SKM-1 (cell line): ENCODE measurements at regions not wholly inside any gene's neighbourhood (a gene's known extent, or its start where the extent isn't known, plus 50 kb on each side); places are given as distances from the start of the nearest gene placed in this dataset.

ENCODE experiments used
- DNase-seq: peaks from one replicate; lab custom pipeline; 2025; ENCODE audit not compliant: unreplicated experiment; lab: John Stamatoyannopoulos, UW

- no peak for DNase-seq
These were observed 605.4 kb upstream of the REG3G start for GRCh38 chr2:78420132-78420531.

- DNase-seq: no peak
These were observed 601.9 kb upstream of the REG3G start for GRCh38 chr2:78423631-78424030.

- DNase-seq: no peak
These were observed 598.3 kb upstream of the REG3G start for GRCh38 chr2:78427170-78427569.

- no peak for DNase-seq
These were observed 594.3 kb upstream of the REG3G start for GRCh38 chr2:78431241-78431640.

GRCh38 chr2:78439122-78439521, 586.4 kb upstream of the REG3G start:
- DNase-seq: no peak

- DNase-seq: no peak
These were observed 569.9 kb upstream of the REG3G start for GRCh38 chr2:78455586-78455985.

GRCh38 chr2:78457269-78457668, 568.2 kb upstream of the REG3G start:
- no peak for DNase-seq

GRCh38 chr2:78465707-78466106, 559.8 kb upstream of the REG3G start:
- DNase-seq: no peak

GRCh38 chr2:78476619-78477229, 548.8 kb upstream of the REG3G start:
- no peak for DNase-seq

GRCh38 chr2:78486565-78486964, 538.9 kb upstream of the REG3G start:
- DNase-seq: no peak

- DNase-seq: no peak
These were observed 527.4 kb upstream of the REG3G start for GRCh38 chr2:78498125-78498524.

- no peak for DNase-seq
These were observed 519.2 kb upstream of the REG3G start for GRCh38 chr2:78506301-78506700.

GRCh38 chr2:78521938-78522337, 503.6 kb upstream of the REG3G start:
- DNase-seq: no peak

GRCh38 chr2:78532762-78533379, 492.6 kb upstream of the REG3G start:
- no peak for DNase-seq

GRCh38 chr2:78535395-78535794, 490.1 kb upstream of the REG3G start:
- no peak for DNase-seq

- DNase-seq: no peak
These were observed 487.2 kb upstream of the REG3G start for GRCh38 chr2:78538322-78538721.

GRCh38 chr2:78540255-78540654, 485.2 kb upstream of the REG3G start:
- no peak for DNase-seq

GRCh38 chr2:78541088-78541450, 484.4 kb upstream of the REG3G start:
- no peak for DNase-seq

- no peak for DNase-seq
These were observed 483.8 kb upstream of the REG3G start for GRCh38 chr2:78541451-78542267.

- no peak for DNase-seq
These were observed 478.7 kb upstream of the REG3G start for GRCh38 chr2:78546843-78547242.

- no peak for DNase-seq
These were observed 475.7 kb upstream of the REG3G start for GRCh38 chr2:78549766-78550165.

GRCh38 chr2:78553866-78554647, 471.4 kb upstream of the REG3G start:
- no peak for DNase-seq
